B cell (primary cell): ENCODE measurements at regions not wholly inside any gene's neighbourhood (a gene's known extent, or its start where the extent isn't known, plus 50 kb on each side); places are given as distances from the start of the nearest gene placed in this dataset.

Experiments used
- ATAC-seq: fragments of 200-7000 bp; cut with Tn5 transposase; one replicate; pipeline ENCODE4 v1.10.0; 2021; ENCODE audit warnings: low read depth, mild to moderate bottlenecking, moderate number of reproducible peaks, moderate library complexity
- CTCF ChIA-PET: fragments of 350-600 bp; sonication (Branson Sonifier 250); formaldehyde crosslinking; loops from one replicate; lab custom pipeline; 2021; ENCODE audit warnings: antibody characterized with exemption, inconsistent platforms; lab: Charles Lee
- POLR2A ChIA-PET: fragments of 350-600 bp; sonication (Branson Sonifier 250); formaldehyde crosslinking; loops from one replicate; lab custom pipeline; 2021; ENCODE audit warnings: antibody characterized with exemption; lab: Charles Lee
- DNase-seq: peaks from one replicate; pipeline ENCODE4 v3.0.0; 2013
- H2AFZ ChIP-seq: 2 replicates; pipeline ENCODE4 v1.6.1; 2012; ENCODE audit warnings: mild to moderate bottlenecking, low read depth, low read length; ENCODE audit not compliant: insufficient read depth, poor library complexity, severe bottlenecking
- H3K27ac ChIP-seq, 2 donors: 1 replicate in 1 of 2; 2 replicates in 1 of 2; pipeline ENCODE4 v1.5.1; 2012 to 2013; ENCODE audit warnings: low read length in 2 of 2, mild to moderate bottlenecking in 2 of 2, moderate library complexity in 1 of 2
- H3K27me3 ChIP-seq, 4 experiments: fragments of 200-600 bp in 1 of 4; sonication (generic) in 1 of 4; replicated peaks in 1 of 4; 1 replicate in 2 of 4; 2 replicates in 2 of 4; pipeline versions ENCODE4 v1.6.1 to v1.7.0; 2013 to 2016; ENCODE audit warnings: low read length in 3 of 4, mild to moderate bottlenecking in 2 of 4, mixed read lengths in 1 of 4, moderate library complexity in 1 of 4; ENCODE audit not compliant: insufficient read depth in 4 of 4, control insufficient read depth in 3 of 4; ENCODE audit errors: control extremely low read depth in 1 of 4
- H3K36me3 ChIP-seq, 2 experiments: replicated peaks in 1 of 2; 1 replicate in 1 of 2; 2 replicates in 1 of 2; pipeline versions ENCODE4 v1.6.1 to v1.7.1; 2013; ENCODE audit warnings: low read length in 1 of 2; ENCODE audit not compliant: insufficient read depth in 2 of 2, control insufficient read depth in 1 of 2; ENCODE audit errors: control extremely low read depth in 1 of 2, extremely low read depth in 1 of 2
- H3K4me1 ChIP-seq, 2 donors: fragments of 200-600 bp in 1 of 2; sonication (generic) in 1 of 2; 1 replicate in 1 of 2; 2 replicates in 1 of 2; pipeline versions ENCODE4 v1.5.1 to v1.6.1; 2013 to 2017; ENCODE audit warnings: low read length in 2 of 2; ENCODE audit not compliant: control insufficient read depth in 2 of 2, insufficient read depth in 2 of 2
- H3K4me2 ChIP-seq: replicated peaks from 2 replicates; pipeline ENCODE3; 2012; ENCODE audit warnings: mild to moderate bottlenecking, low read depth, low read length; ENCODE audit not compliant: poor library complexity, severe bottlenecking
- H3K4me3 ChIP-seq, 5 experiments: fragments of 200-600 bp in 1 of 5; sonication (generic) in 1 of 5; 1 replicate in 3 of 5; 2 replicates in 2 of 5; pipeline versions ENCODE4 v1.5.1 to v1.7.0; 2011 to 2016; ENCODE audit warnings: low read length in 4 of 5, mild to moderate bottlenecking in 4 of 5, low read depth in 2 of 5, control low read depth in 1 of 5, moderate library complexity in 1 of 5; ENCODE audit not compliant: insufficient read depth in 1 of 5; ENCODE audit errors: control extremely low read depth in 1 of 5, extremely low read depth in 1 of 5
- H3K79me2 ChIP-seq: fragments of 200-600 bp; sonication (generic); one replicate; pipeline ENCODE4 v1.6.0; 2016; ENCODE audit warnings: low read length; ENCODE audit not compliant: control insufficient read depth, insufficient read depth
- H3K9ac ChIP-seq: fragments of 200-600 bp; sonication (generic); 2 replicates; pipeline ENCODE4 v1.6.1; 2017; ENCODE audit warnings: mild to moderate bottlenecking, low read length, moderate library complexity
- H3K9me3 ChIP-seq, 3 donors: one replicate each; pipeline versions ENCODE4 v1.6.1 to v1.7.1; 2013; ENCODE audit warnings: low read length in 2 of 3; ENCODE audit not compliant: control insufficient read depth in 2 of 3, insufficient read depth in 1 of 3; ENCODE audit errors: control extremely low read depth in 1 of 3
- H4K20me1 ChIP-seq: 2 replicates; pipeline ENCODE4 v1.6.0; 2012; ENCODE audit warnings: mild to moderate bottlenecking, low read length; ENCODE audit not compliant: insufficient read depth, control insufficient read depth, poor library complexity, severe bottlenecking
- H3K27ac Mint-ChIP-seq: one replicate; pipeline ENCODE4 v1.8.0; 2021; ENCODE audit warnings: mixed read lengths
- H3K27me3 Mint-ChIP-seq: one replicate; pipeline ENCODE4 v1.8.0; 2021; ENCODE audit warnings: mixed read lengths
- H3K4me1 Mint-ChIP-seq: one replicate; pipeline ENCODE4 v1.8.0; 2021; ENCODE audit warnings: mixed read lengths
- H3K4me3 Mint-ChIP-seq: one replicate; pipeline ENCODE4 v1.8.0; 2021; ENCODE audit warnings: mixed read lengths
- H3K9me3 Mint-ChIP-seq: one replicate; pipeline ENCODE4 v1.8.0; 2022; ENCODE audit warnings: mixed read lengths; ENCODE audit not compliant: insufficient read depth
- CTCF ChIP-seq: fragments of 200-600 bp; IDR thresholded peaks from one replicate; pipeline ENCODE4 v1.8.0; 2022; ENCODE audit warnings: antibody characterized with exemption, mild to moderate bottlenecking
- EZH2 ChIP-seq: IDR thresholded peaks from 2 replicates; pipeline ENCODE4 v1.6.1; 2012; ENCODE audit warnings: borderline replicate concordance, low read depth, mild to moderate bottlenecking, moderate library complexity, low read length; ENCODE audit not compliant: insufficient read depth, poor library complexity, severe bottlenecking
- WGBS: methylation state at CpG from one replicate; pipeline ENCODE4 v1.1.5; 2013; ENCODE audit warnings: missing lambda C conversion rate; ENCODE audit not compliant: insufficient coverage; 5-methylcytosine and 5-hydroxymethylcytosine counted together
- intact Hi-C: fragments of 100-400 bp; cut with micrococcal nuclease; formaldehyde crosslinking; loops from one replicate; pipeline ENCODE4 v1.10.0; 2022

- ATAC-seq (no peak), DNase-seq (no peak)
- H3K79me2 ChIP-seq, result no peaks in the 10 kb centered on the region
- no peak overlapping the region for H3K27ac ChIP-seq
- no peaks in the 10 kb centered on the region for H3K27me3 ChIP-seq
- no peaks in the 10 kb centered on the region for H3K27me3 Mint-ChIP-seq
- no peak overlapping the region for H2AFZ ChIP-seq
- no peaks in the 10 kb centered on the region for H3K36me3 ChIP-seq
- ChIA-PET CTCF (no interaction called here), POLR2A (no interaction called here)
- H3K9me3 ChIP-seq, result no peaks in the 10 kb centered on the region
- no peak overlapping the region for H3K4me3 Mint-ChIP-seq
- TF ChIP-seq EZH2 (no peak), CTCF (no peak)
- no peaks in the 10 kb centered on the region for H3K9me3 Mint-ChIP-seq
- intact Hi-C loops, result no loop called here
- H3K4me3 ChIP-seq, result no peak overlapping the region
- H3K4me2 ChIP-seq, result no peak overlapping the region
- H4K20me1 ChIP-seq, result no peaks in the 10 kb centered on the region
- no peaks in the 10 kb centered on the region for H3K4me1 ChIP-seq
- H3K4me1 Mint-ChIP-seq, result no peaks in the 10 kb centered on the region
- H3K9ac ChIP-seq, result no peak overlapping the region
- no peak overlapping the region for H3K27ac Mint-ChIP-seq
These were observed 822.6 kb downstream of the TBC1D32 start for GRCh38 chr6:120511712-120512111.

GRCh38 chr6:120498711-120499110 lies 835.6 kb downstream of the TBC1D32 start:
- Histone ChIP-seq H3K9ac (no peak overlapping the region), H3K4me1 (no peaks in the 10 kb centered on the region), H3K4me3 (no peak overlapping the region), H3K27ac (no peak overlapping the region), H3K9me3 (no peaks in the 10 kb centered on the region), H3K79me2 (no peaks in the 10 kb centered on the region), H2AFZ (no peak overlapping the region), H4K20me1 (no peaks in the 10 kb centered on the region), H3K36me3 (no peaks in the 10 kb centered on the region), H3K4me2 (no peak overlapping the region), H3K27me3 (no peaks in the 10 kb centered on the region)
- DNase-seq (no peak), ATAC-seq (no peak)
- intact Hi-C loops, result no loop called here
- no CpG with 5 or more reads among the region's 6 CpGs for WGBS
- no peak overlapping the region for H3K4me3 Mint-ChIP-seq
- POLR2A ChIA-PET, result no interaction called here
- H3K27ac Mint-ChIP-seq, result no peak overlapping the region
- H3K4me1 Mint-ChIP-seq, result no peaks in the 10 kb centered on the region
- CTCF ChIA-PET, result interaction anchor here (1.1 kb wide), 1 partner anchor 9 kb away, joined by 3 read pairs; no protein-coding TSS in a partner anchor
- no peaks in the 10 kb centered on the region for H3K9me3 Mint-ChIP-seq
- no peak for TF ChIP-seq EZH2
- no peak for TF ChIP-seq CTCF
- H3K27me3 Mint-ChIP-seq, result no peaks in the 10 kb centered on the region
